ENCODE measurements at regions not wholly inside any gene's neighbourhood (a gene's known extent, or its start where the extent isn't known, plus 50 kb on each side); places are given as distances from the start of the nearest gene placed in this dataset.

DNA sequence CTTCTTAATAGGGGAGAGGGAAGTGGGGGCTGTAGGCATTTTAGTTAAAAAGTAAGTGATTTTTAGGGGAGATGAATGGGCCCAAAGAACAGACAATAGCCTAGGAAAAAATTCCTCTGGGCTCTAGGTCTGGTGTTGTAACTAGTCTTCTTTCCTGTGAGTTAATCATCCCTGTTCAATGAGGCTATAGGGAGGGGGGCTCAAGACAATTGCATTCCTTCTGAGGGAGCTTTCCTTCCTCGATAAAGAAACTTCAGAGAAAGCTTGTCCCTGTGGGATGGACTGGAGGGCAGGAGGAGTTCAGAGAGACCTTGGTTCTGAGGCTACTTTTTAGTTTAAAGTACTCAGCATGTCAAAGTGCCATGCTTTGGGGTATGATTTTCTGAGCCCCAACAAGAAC, 127.2 kb downstream of the BBS10 start:
- TF ChIP-seq CTCF (IDR thresholded peaks at IDR 0.05) (no peak), POLR2A (IDR thresholded peaks at IDR 0.05) (no peak)
- 25 to 50% methylated on average over 1 of the region's 1 CpG for WGBS, 2 donors
- intact Hi-C loops (cut with DNase I; ENCODE audit: low total_unique reads): no loop called here
- no peak for DNase-seq (ENCODE audit: low spot score in 2 of 2)
- H3K4me3 ChIP-seq (ENCODE audit: low read depth, poor library complexity, severe bottlenecking): no peak overlapping the region

- DNase-seq (ENCODE audit: low spot score in 2 of 2): no peak
- WGBS, 2 donors: 88 to 97% methylated on average over 1 of the region's 1 CpG
- intact Hi-C loops (cut with DNase I; ENCODE audit: low total_unique reads): no loop called here
- TF ChIP-seq POLR2A (IDR thresholded peaks at IDR 0.05): no peak
- TF ChIP-seq CTCF (IDR thresholded peaks at IDR 0.05): no peak
- no peak overlapping the region for H3K4me3 ChIP-seq (ENCODE audit: low read depth, poor library complexity, severe bottlenecking)
Observed at GRCh38 chr12:76219806-76220205, 128.4 kb downstream of the BBS10 start.

- intact Hi-C loops (cut with DNase I; ENCODE audit: low total_unique reads): no loop called here
- WGBS, 2 donors: 70 to 74% methylated on average over 8 of the region's 8 CpGs
- TF ChIP-seq CTCF (IDR thresholded peaks at IDR 0.05) (no peak), POLR2A (IDR thresholded peaks at IDR 0.05) (no peak)
- no peak overlapping the region for H3K4me3 ChIP-seq (ENCODE audit: low read depth, poor library complexity, severe bottlenecking)
- no peak for DNase-seq (ENCODE audit: low spot score in 2 of 2)
Observed at GRCh38 chr12:76216585-76217472, 131.4 kb downstream of the BBS10 start.

DNA sequence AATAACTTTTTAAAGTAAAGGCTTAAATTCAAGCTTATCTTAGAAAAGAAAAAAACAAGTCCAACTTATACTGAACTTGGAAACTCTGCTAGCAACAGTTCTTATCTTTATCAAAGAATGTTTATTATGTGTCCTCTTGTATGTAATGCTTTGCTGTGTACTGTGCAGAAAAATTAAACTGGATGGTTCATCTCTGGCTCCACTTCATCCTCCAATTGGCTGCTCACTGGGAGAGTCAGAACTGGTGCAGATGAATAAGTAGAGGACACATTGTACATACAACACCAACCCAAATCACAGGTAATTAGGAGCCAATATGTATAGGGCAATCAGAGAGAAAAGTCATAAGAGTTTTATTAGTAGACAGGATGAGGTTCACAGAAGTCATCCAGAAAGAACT, 123.6 kb upstream of the NAP1L1 start:
- intact Hi-C loops (cut with DNase I; ENCODE audit: low total_unique reads): no loop called here
- DNase-seq (ENCODE audit: low spot score in 2 of 2): no peak
- H3K4me3 ChIP-seq (ENCODE audit: low read depth, poor library complexity, severe bottlenecking): no peak overlapping the region
- TF ChIP-seq CTCF (IDR thresholded peaks at IDR 0.05): no peak

DNA sequence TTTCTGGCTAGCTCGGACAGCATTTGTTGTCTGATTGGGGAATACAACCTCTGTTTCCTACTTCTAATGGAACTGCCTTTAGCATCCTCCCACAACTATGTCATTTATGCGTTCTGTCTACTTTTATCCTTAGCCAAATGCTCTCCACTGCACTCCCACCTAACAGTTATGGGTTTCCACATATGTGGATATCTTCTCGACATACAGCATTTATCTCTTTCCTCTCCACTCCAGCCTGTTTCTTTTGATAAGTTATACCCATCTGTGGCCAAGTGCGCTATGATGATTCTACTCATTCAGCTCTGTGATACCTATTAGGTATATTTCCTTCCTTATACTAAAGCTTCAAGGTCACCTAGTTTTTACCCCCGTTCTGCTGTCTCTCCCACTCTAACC, 122.2 kb upstream of the NAP1L1 start:
- TF ChIP-seq POLR2A (IDR thresholded peaks at IDR 0.05) (no peak), CTCF (IDR thresholded peaks at IDR 0.05) (no peak)
- intact Hi-C loops (cut with DNase I; ENCODE audit: low total_unique reads): no loop called here
- no peak for DNase-seq (ENCODE audit: low spot score in 2 of 2)
- H3K4me3 ChIP-seq (ENCODE audit: low read depth, poor library complexity, severe bottlenecking): no peak overlapping the region
- WGBS, 2 donors: 72 to 78% methylated on average over 5 of the region's 5 CpGs

Measured in lower leg skin (tissue), 4 donors.